NT2/D1 (cell line): ENCODE measurements at regions not wholly inside any gene's neighbourhood (a gene's known extent, or its start where the extent isn't known, plus 50 kb on each side); places are given as distances from the start of the nearest gene placed in this dataset.

Experiments
- DNase-seq: peaks from one replicate; pipeline ENCODE4 v3.0.0-alpha.2; 2011; ENCODE audit warnings: low read depth, low spot score
- H3K27me3 ChIP-seq: 2 replicates; pipeline ENCODE4 v1.6.0; 2011; ENCODE audit warnings: mild to moderate bottlenecking; ENCODE audit not compliant: insufficient read length, insufficient read depth
- H3K36me3 ChIP-seq: 2 replicates; pipeline ENCODE4 v1.6.1; 2011; ENCODE audit warnings: mild to moderate bottlenecking, low read length, mixed read lengths; ENCODE audit not compliant: insufficient read depth, insufficient read length
- H3K4me1 ChIP-seq: 2 replicates; pipeline ENCODE4 v1.5.1; 2011; ENCODE audit not compliant: insufficient read depth, insufficient read length
- H3K4me3 ChIP-seq: 2 replicates; pipeline ENCODE4 v1.5.1; 2011; ENCODE audit warnings: low read depth; ENCODE audit not compliant: insufficient read length
- H3K9ac ChIP-seq: 2 replicates; pipeline ENCODE4 v1.6.0; 2011; ENCODE audit warnings: low read depth; ENCODE audit not compliant: insufficient read length
- H3K9me3 ChIP-seq: 2 replicates; pipeline ENCODE4 v1.5.1; 2011; ENCODE audit warnings: mild to moderate bottlenecking, low read length; ENCODE audit not compliant: insufficient read depth
- SUZ12 ChIP-seq: IDR thresholded peaks from 2 replicates; pipeline ENCODE4 v1.6.1; 2011; ENCODE audit not compliant: insufficient read length, insufficient read depth; ENCODE audit errors: extremely low read depth
- YY1 ChIP-seq: IDR thresholded peaks from 2 replicates; pipeline ENCODE4 v1.6.1; 2011; ENCODE audit not compliant: insufficient read length, insufficient read depth
- ZNF274 ChIP-seq: IDR thresholded peaks from 2 replicates; pipeline ENCODE4 v1.6.1; 2011; ENCODE audit warnings: mild to moderate bottlenecking, low read depth, low read length

DNA sequence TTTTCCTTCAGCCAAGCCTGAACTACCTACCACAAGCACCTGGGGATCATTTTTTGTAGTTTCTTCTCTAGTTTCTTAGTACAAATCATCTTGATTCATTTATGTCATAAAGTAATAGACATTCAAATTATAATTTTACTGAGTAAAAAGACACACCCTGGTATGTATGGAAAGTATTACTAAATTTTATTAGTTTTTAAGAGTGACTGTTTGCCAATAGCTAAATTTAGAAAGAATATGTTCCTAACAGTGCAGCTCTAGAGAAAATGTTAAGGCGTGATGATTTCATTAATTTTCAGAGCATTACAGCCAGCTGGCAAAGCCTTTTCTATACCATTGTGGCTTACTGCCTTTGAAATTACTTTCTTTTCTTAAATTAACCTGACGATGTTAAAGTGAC lies 612.0 kb upstream of the KCNMB2 start:
- no peak for TF ChIP-seq YY1
- Histone ChIP-seq H3K36me3 (no peaks in the 10 kb centered on the region), H3K9me3 (no peaks in the 10 kb centered on the region), H3K27me3 (no peaks in the 10 kb centered on the region), H3K4me1 (no peaks in the 10 kb centered on the region), H3K9ac (no peak overlapping the region), H3K4me3 (no peak overlapping the region)
- no peak for DNase-seq

DNA sequence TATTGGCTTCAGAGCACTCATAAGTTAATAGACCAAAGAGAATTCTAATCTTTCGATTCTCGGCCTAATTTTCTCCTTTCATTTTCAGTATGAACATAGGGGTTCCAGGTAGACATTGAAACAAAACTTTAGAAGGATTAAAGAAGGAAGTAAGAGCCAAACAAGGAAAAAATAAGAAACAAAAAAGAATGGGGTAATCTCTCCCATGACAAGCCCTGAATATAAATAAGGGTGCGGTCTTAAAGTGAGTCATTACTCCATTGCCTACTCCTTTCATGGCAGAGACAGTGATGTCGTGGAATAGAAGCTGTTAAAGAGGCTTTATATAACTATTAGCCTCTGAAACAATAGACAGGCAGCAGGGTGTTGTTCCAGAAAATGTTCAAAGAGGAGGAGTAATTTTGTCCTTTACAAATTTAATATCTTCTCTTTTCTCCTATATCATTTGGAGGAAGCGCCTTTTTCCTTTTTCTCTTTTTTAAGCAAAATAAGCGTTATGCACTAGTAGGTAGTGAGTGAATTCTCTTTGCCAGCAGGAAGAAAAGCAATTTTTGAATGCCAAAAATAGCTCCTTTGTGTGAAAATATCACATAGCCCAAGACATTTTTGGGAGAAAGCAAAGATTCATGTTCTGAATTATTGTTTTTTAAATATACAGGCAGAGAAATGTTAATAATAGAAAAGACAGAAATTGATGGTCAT lies 607.9 kb upstream of the KCNMB2 start:
- Histone ChIP-seq H3K27me3 (no peaks in the 10 kb centered on the region), H3K9ac (no peak overlapping the region), H3K4me1 (no peaks in the 10 kb centered on the region), H3K36me3 (no peaks in the 10 kb centered on the region), H3K9me3 (no peaks in the 10 kb centered on the region), H3K4me3 (no peak overlapping the region)
- no peak for TF ChIP-seq YY1
- no peak for TF ChIP-seq ZNF274
- DNase-seq = no peak

DNA sequence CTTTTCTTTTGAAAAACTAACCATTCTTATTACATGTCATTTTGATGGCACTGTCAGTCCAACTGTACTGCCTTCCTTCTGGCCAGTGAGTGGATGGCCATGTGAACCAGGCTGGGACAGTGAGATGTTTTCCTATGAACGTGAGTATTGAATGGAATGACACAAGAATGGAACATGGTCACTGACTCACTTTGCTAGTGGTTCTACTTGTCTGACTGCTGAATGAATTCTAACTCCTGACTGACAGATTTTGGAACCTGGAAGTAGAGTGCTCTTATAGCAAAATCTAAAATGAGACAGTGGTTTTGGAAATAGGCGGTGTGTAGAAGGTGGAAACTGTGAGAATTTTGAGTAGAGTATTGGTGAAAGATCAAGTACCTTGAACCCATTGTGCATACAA lies 606.9 kb upstream of the KCNMB2 start:
- no peak for DNase-seq
- no peak overlapping the region for H3K9ac ChIP-seq
- H3K4me3 ChIP-seq = no peak overlapping the region
- no peaks in the 10 kb centered on the region for H3K36me3 ChIP-seq
- no peaks in the 10 kb centered on the region for H3K27me3 ChIP-seq
- TF ChIP-seq ZNF274 (no peak), YY1 (no peak), SUZ12 (no peak)
- H3K9me3 ChIP-seq = no peaks in the 10 kb centered on the region
- no peaks in the 10 kb centered on the region for H3K4me1 ChIP-seq

- H3K27me3 ChIP-seq = no peaks in the 10 kb centered on the region
- DNase-seq = no peak
- H3K4me3 ChIP-seq = no peak overlapping the region
- H3K9me3 ChIP-seq = no peaks in the 10 kb centered on the region
- no peak for TF ChIP-seq YY1
- TF ChIP-seq SUZ12 = no peak
- no peak for TF ChIP-seq ZNF274
- H3K36me3 ChIP-seq = no peaks in the 10 kb centered on the region
- no peak overlapping the region for H3K9ac ChIP-seq
- no peaks in the 10 kb centered on the region for H3K4me1 ChIP-seq
These were observed 605.5 kb upstream of the KCNMB2 start for GRCh38 chr3:177930771-177931170.

- H3K9ac ChIP-seq = no peak overlapping the region
- no peaks in the 10 kb centered on the region for H3K9me3 ChIP-seq
- H3K36me3 ChIP-seq = no peaks in the 10 kb centered on the region
- H3K27me3 ChIP-seq = no peaks in the 10 kb centered on the region
- H3K4me3 ChIP-seq = no peak overlapping the region
- H3K4me1 ChIP-seq = no peaks in the 10 kb centered on the region
- no peak for DNase-seq
- TF ChIP-seq ZNF274 (no peak), YY1 (no peak), SUZ12 (no peak)
These were observed 604.9 kb upstream of the KCNMB2 start for GRCh38 chr3:177931346-177931745.

DNA sequence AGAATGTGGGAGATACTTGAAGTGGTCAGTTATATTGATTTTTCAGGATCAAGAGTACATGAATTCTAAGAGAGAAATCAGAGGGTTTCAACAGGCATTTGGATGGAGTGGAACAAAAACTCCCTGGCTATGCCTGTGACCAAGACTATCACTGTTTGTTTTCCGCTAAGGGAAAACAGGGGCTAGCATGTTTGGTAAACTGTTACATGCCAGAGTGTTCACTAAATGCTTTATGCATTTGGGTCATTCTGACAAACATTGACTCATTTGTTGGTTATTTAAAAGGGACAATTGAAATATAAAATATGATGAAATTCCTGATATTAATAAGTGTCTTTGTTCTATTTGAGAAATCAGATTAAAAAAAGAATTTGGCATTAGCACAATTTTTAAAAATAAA lies 603.9 kb upstream of the KCNMB2 start:
- Histone ChIP-seq H3K4me3 (no peak overlapping the region), H3K4me1 (no peaks in the 10 kb centered on the region), H3K9me3 (no peaks in the 10 kb centered on the region), H3K27me3 (no peaks in the 10 kb centered on the region), H3K9ac (no peak overlapping the region), H3K36me3 (no peaks in the 10 kb centered on the region)
- no peak for DNase-seq
- no peak for TF ChIP-seq ZNF274
- no peak for TF ChIP-seq YY1
- no peak for TF ChIP-seq SUZ12

- TF ChIP-seq ZNF274 (no peak), SUZ12 (no peak), YY1 (no peak)
- no peak overlapping the region for H3K4me3 ChIP-seq
- no peak for DNase-seq
- no peaks in the 10 kb centered on the region for H3K36me3 ChIP-seq
- H3K27me3 ChIP-seq = no peaks in the 10 kb centered on the region
- H3K9ac ChIP-seq = no peak overlapping the region
- H3K4me1 ChIP-seq = no peaks in the 10 kb centered on the region
- H3K9me3 ChIP-seq = no peaks in the 10 kb centered on the region
These were observed 603.2 kb upstream of the KCNMB2 start for GRCh38 chr3:177932750-177933660.
